Caco-2 (cell line): ENCODE measurements at regions not wholly inside any gene's neighbourhood (a gene's known extent, or its start where the extent isn't known, plus 50 kb on each side); places are given as distances from the start of the nearest gene placed in this dataset.

ENCODE experiments used
- BruUV-seq: library from RNA; stranded (reverse); fragments of 400-500 nt; replicated peaks from 2 replicates; lab custom pipeline; 2021; lab: Mats Ljungman, UMichigan
- CTCF ChIA-PET: fragments of 300-600 bp; sonication (Branson Sonifier 250); formaldehyde crosslinking; loops from one replicate; lab custom pipeline; 2022; ENCODE audit warnings: antibody characterized with exemption; lab: Charles Lee
- POLR2A ChIA-PET: fragments of 300-600 bp; sonication (Branson Sonifier 250); formaldehyde crosslinking; loops from one replicate; lab custom pipeline; 2022; ENCODE audit warnings: antibody characterized with exemption; lab: Charles Lee
- DNase-seq, 2 experiments: peaks; one replicate each; pipeline versions ENCODE4 v3.0.0 to v3.0.0-alpha.2; 2020 to 2022
- H3K27me3 ChIP-seq: replicated peaks from 2 replicates; pipeline ENCODE4 v1.6.0; 2011; ENCODE audit warnings: low read length; ENCODE audit not compliant: control insufficient read depth, insufficient read depth
- H3K36me3 ChIP-seq: 2 replicates; pipeline ENCODE4 v1.5.1; 2011; ENCODE audit warnings: low read length; ENCODE audit not compliant: control insufficient read depth, insufficient read depth
- H3K4me1 ChIP-seq: fragments of 250-450 bp; sonication (Bioruptor Pico); 2 replicates; pipeline ENCODE4 v1.5.1; 2020; ENCODE audit warnings: mild to moderate bottlenecking
- H3K4me3 ChIP-seq: 2 replicates; pipeline ENCODE4 v1.5.1; 2011; ENCODE audit warnings: low read depth, mild to moderate bottlenecking, control low read depth, low read length
- H3K9me3 ChIP-seq: fragments of 250-450 bp; sonication (Bioruptor Pico); 2 replicates; pipeline ENCODE4 v1.5.1; 2020; ENCODE audit warnings: mild to moderate bottlenecking, moderate library complexity
- H3K27ac Mint-ChIP-seq: one replicate; pipeline ENCODE4 v1.8.0; 2022; ENCODE audit warnings: mixed read lengths; ENCODE audit not compliant: unreplicated experiment
- H3K27me3 Mint-ChIP-seq: one replicate; pipeline ENCODE4 v1.8.0; 2022; ENCODE audit warnings: mixed read lengths; ENCODE audit not compliant: insufficient read depth, unreplicated experiment
- H3K36me3 Mint-ChIP-seq: one replicate; pipeline ENCODE4 v1.8.0; 2022; ENCODE audit warnings: mild to moderate bottlenecking, mixed read lengths; ENCODE audit not compliant: insufficient read depth, unreplicated experiment
- H3K4me1 Mint-ChIP-seq: one replicate; pipeline ENCODE4 v1.8.0; 2022; ENCODE audit warnings: low read depth, mixed read lengths; ENCODE audit not compliant: unreplicated experiment
- H3K4me3 Mint-ChIP-seq: one replicate; pipeline ENCODE4 v1.8.0; 2022; ENCODE audit warnings: mild to moderate bottlenecking, moderate library complexity, mixed read lengths; ENCODE audit not compliant: unreplicated experiment
- H3K9me3 Mint-ChIP-seq: one replicate; pipeline ENCODE4 v1.8.0; 2022; ENCODE audit warnings: mixed read lengths; ENCODE audit not compliant: unreplicated experiment
- intact Hi-C: fragments of 100-400 bp; cut with micrococcal nuclease; formaldehyde crosslinking; loops from one replicate; pipeline ENCODE4 v1.10.0; 2022; ENCODE audit not compliant: unreplicated experiment
- TF ChIP-seq, protein P1 (sequence below), 2 experiments: fragments of 200-600 bp in 1 of 2; IDR thresholded peaks; 1 replicate in 1 of 2; 2 replicates in 1 of 2; pipeline versions ENCODE4 v1.5.1 to v1.8.0; 2011 to 2022; ENCODE audit warnings: antibody characterized with exemption in 1 of 2, control low read depth in 1 of 2, inconsistent platforms in 1 of 2, low read depth in 1 of 2, low read length in 1 of 2, mild to moderate bottlenecking in 1 of 2, moderate library complexity in 1 of 2; ENCODE audit not compliant: insufficient read depth in 1 of 2, severe bottlenecking in 1 of 2, unreplicated experiment in 1 of 2

DNA sequence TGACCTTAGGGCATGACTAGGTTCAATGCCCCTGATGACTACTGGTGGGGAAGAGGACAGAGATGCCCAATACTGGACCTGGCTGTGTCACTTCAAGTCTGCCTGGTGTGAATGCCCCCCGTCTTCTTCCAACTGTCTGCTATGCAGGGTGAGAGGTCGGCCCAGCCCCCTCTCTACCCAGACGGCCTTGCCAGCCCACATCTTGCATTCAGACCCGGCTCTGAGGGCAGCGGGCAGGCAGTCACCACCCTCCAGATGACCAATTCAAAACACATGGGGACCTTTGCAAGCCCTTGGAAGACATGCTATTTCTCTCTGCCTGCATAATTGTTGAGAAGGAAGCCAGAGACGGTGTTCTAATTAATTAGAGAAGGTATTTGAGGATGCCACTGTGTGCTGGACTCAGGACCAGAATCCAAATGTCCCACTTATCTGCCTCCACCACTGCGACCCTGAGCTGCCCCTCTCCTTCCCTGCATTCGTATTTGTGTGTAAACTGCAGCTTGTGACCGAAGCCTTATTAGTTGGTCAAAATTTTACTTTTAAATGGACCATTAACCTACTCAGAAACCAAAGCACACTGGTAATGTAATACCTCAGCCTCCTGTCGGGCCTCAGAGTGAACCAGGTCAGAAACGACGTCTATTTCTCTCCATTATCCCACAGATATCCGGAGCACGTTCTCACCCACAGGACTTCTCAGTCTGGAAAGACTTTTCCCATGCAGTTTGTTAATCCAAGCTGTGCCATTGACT is 407.0 kb downstream of the ZNF536 start:
- Histone ChIP-seq H3K27me3 (no peaks in the 10 kb centered on the region), H3K36me3 (no peaks in the 10 kb centered on the region), H3K4me3 (no peak overlapping the region), H3K4me1 (no peaks in the 10 kb centered on the region), H3K9me3 (no peaks in the 10 kb centered on the region)
- no TSS peak for BruUV-seq
- Mint-ChIP-seq H3K9me3 (peaks cover 12% of the 10 kb centered on the region), H3K4me3 (no peak overlapping the region), H3K4me1 (no peaks in the 10 kb centered on the region), H3K36me3 (no peaks in the 10 kb centered on the region), H3K27ac (no peak overlapping the region), H3K27me3 (peaks cover 4% of the 10 kb centered on the region)
- no peak for DNase-seq
- TF ChIP-seq, protein P1, sequence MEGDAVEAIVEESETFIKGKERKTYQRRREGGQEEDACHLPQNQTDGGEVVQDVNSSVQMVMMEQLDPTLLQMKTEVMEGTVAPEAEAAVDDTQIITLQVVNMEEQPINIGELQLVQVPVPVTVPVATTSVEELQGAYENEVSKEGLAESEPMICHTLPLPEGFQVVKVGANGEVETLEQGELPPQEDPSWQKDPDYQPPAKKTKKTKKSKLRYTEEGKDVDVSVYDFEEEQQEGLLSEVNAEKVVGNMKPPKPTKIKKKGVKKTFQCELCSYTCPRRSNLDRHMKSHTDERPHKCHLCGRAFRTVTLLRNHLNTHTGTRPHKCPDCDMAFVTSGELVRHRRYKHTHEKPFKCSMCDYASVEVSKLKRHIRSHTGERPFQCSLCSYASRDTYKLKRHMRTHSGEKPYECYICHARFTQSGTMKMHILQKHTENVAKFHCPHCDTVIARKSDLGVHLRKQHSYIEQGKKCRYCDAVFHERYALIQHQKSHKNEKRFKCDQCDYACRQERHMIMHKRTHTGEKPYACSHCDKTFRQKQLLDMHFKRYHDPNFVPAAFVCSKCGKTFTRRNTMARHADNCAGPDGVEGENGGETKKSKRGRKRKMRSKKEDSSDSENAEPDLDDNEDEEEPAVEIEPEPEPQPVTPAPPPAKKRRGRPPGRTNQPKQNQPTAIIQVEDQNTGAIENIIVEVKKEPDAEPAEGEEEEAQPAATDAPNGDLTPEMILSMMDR (IDR thresholded peaks at IDR 0.05; ENCODE audit: insufficient read depth in 1 of 2, low read depth in 1 of 2, low read length in 1 of 2, severe bottlenecking in 1 of 2, unreplicated experiment in 1 of 2): no peak
- CTCF ChIA-PET: no interaction called here
- intact Hi-C loops: no loop called here
- POLR2A ChIA-PET: interaction anchor here (0.6 kb wide), 1 partner anchor 1453 kb away, joined by 3 read pairs; no protein-coding TSS in a partner anchor

DNA sequence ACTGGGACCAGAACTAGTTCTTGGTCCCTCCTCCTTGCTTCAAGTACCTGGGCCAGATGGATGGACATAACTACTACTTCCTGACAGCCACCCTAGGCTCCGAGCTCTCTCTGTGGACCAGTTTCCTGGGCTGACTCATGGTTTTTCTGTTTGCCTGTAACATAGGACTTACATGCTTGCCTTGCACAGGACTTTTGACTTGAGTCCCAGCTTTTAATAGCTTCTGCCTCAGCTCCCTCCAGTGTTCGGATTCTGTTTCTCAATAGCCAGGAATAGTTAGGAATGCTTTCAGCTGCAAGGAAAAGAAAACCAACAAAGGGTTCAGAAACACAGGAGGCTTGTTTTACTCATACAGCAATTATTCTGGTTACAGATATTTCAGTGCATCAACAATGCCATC is 405.9 kb downstream of the ZNF536 start:
- Histone ChIP-seq H3K4me3 (no peak overlapping the region), H3K27me3 (no peaks in the 10 kb centered on the region), H3K4me1 (no peaks in the 10 kb centered on the region), H3K36me3 (no peaks in the 10 kb centered on the region), H3K9me3 (no peaks in the 10 kb centered on the region)
- intact Hi-C loops: no loop called here
- DNase-seq: no peak
- peaks cover 12% of the 10 kb centered on the region for H3K9me3 Mint-ChIP-seq
- no TSS peak for BruUV-seq
- CTCF ChIA-PET: no interaction called here
- TF ChIP-seq, protein P1 (IDR thresholded peaks at IDR 0.05; ENCODE audit: insufficient read depth in 1 of 2, low read depth in 1 of 2, low read length in 1 of 2, severe bottlenecking in 1 of 2, unreplicated experiment in 1 of 2): no peak
- POLR2A ChIA-PET: no interaction called here
- H3K36me3 Mint-ChIP-seq: no peaks in the 10 kb centered on the region
- H3K27me3 Mint-ChIP-seq: peaks cover 4% of the 10 kb centered on the region
- H3K4me1 Mint-ChIP-seq: no peaks in the 10 kb centered on the region
- no peak overlapping the region for H3K4me3 Mint-ChIP-seq
- H3K27ac Mint-ChIP-seq: no peak overlapping the region

DNA sequence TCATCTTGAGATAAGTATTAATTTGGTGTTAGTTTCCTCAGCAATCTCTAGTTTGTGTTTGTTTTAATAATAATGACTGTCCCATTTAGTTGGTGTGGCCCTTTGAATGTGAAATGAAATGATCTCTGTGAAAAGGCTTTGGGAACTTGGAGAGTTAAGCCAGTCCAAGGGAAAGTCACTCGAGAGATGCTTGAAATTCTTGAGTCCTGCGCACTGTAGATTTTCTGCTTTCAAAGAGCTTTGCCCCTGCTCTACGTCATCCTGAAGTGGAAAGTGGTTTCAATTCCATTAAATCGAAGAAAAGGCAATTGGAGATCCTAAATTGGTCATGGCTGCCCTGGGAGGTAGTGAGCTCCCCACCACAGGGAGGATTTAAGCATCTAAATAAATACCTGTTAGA is 403.8 kb downstream of the ZNF536 start:
- no peaks in the 10 kb centered on the region for H3K4me1 ChIP-seq
- ChIA-PET POLR2A (no interaction called here), CTCF (no interaction called here)
- no peak overlapping the region for H3K4me3 ChIP-seq
- Mint-ChIP-seq H3K27me3 (peaks cover 4% of the 10 kb centered on the region), H3K27ac (no peak overlapping the region), H3K9me3 (peaks cover 22% of the 10 kb centered on the region), H3K36me3 (no peaks in the 10 kb centered on the region), H3K4me1 (no peaks in the 10 kb centered on the region), H3K4me3 (no peak overlapping the region)
- no peaks in the 10 kb centered on the region for H3K9me3 ChIP-seq
- intact Hi-C loops: no loop called here
- H3K27me3 ChIP-seq: no peaks in the 10 kb centered on the region
- TF ChIP-seq, protein P1 (IDR thresholded peaks at IDR 0.05; ENCODE audit: insufficient read depth in 1 of 2, low read depth in 1 of 2, low read length in 1 of 2, severe bottlenecking in 1 of 2, unreplicated experiment in 1 of 2): no peak
- H3K36me3 ChIP-seq: no peaks in the 10 kb centered on the region
- BruUV-seq: no TSS peak
- no peak for DNase-seq
